Stimulated activated naive CD8-positive, alpha-beta T cell treated with anti-CD3 and anti-CD28 coated beads, Interleukin-15, amount 100 ng/mL, for 72 hours (primary cell): ENCODE measurements at regions not wholly inside any gene's neighbourhood (a gene's known extent, or its start where the extent isn't known, plus 50 kb on each side); places are given as distances from the start of the nearest gene placed in this dataset.
"Not testable (repeated sequence)": the region's sequence is repeated elsewhere in the genome, so short reads cannot be mapped to it uniquely, and the experiment has no call there.

Experiments used
- ATAC-seq: fragments of 150-1000 bp; cut with Tn5 transposase; 2 replicates; pipeline ENCODE4 v1.10.0; 2021; ENCODE audit warnings: mild to moderate bottlenecking, moderate library complexity
- DNase-seq, 2 donors: peaks; one replicate each; pipeline ENCODE4 v3.0.0; 2021 to 2022
- H3K27ac Mint-ChIP-seq, 2 donors: one replicate each; pipeline ENCODE4 v1.8.0; 2022; ENCODE audit warnings: mild to moderate bottlenecking in 2 of 2, mixed read lengths in 2 of 2, moderate library complexity in 2 of 2
- H3K27me3 Mint-ChIP-seq: one replicate; pipeline ENCODE4 v1.8.0; 2022; ENCODE audit warnings: mixed read lengths
- H3K4me1 Mint-ChIP-seq: one replicate; pipeline ENCODE4 v1.8.0; 2022; ENCODE audit warnings: mild to moderate bottlenecking, mixed read lengths
- H3K4me3 Mint-ChIP-seq, 2 donors: one replicate each; pipeline ENCODE4 v1.8.0; 2022; ENCODE audit warnings: mild to moderate bottlenecking in 2 of 2, mixed read lengths in 2 of 2, moderate library complexity in 1 of 2
- H3K9me3 Mint-ChIP-seq, 2 donors: one replicate each; pipeline ENCODE4 v1.8.0; 2022; ENCODE audit warnings: mixed read lengths in 2 of 2

DNA sequence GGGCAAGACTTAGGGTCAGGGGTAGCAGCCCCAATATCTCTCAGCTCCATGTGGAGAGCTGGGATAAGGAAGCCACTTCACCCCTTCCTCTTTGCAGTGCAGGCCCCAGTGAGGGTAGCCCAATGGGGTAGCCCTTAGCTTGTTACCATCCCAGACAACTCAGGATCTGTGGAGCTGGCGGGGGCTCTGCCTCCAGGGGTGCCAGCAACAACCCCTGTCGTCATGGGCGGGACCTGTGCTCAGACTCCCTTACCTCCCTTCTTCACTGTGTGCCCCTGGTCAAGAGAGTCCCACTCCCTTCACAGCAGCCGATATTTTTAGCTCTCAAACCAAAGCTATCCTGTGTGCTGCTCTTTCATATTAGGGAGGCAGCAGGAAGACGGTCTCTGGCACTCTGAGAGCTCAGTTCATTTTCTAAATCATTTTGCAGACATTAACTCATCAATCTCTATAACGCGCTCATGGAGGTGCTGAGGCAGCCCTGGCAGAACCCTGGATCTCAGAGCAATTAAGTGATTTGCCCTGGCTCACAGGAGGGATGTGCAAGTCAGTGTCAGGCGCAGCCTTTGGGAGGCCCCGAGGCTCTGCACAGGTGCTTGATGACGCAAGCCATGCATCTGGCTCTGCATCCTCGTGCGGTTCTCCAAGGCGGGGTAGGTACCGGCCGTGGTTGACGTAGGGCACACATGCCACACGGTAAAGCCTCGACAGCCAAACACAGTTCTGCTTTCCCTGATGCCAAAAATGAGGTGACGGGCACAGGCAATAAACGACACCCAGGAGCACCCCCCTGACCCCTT, 357.6 kb downstream of the SHANK2 start:
- Mint-ChIP-seq H3K27me3 (no peaks in the 10 kb centered on the region), H3K27ac (peak overlapping the region in 1 of 2 donors; percentile 59), H3K4me3 (no peak overlapping the region), H3K9me3 (peaks cover 7 to 26% of the 10 kb centered on the region in 2 donors), H3K4me1 (no peaks in the 10 kb centered on the region)
- DNase-seq (no peak), ATAC-seq (no peak)

DNA sequence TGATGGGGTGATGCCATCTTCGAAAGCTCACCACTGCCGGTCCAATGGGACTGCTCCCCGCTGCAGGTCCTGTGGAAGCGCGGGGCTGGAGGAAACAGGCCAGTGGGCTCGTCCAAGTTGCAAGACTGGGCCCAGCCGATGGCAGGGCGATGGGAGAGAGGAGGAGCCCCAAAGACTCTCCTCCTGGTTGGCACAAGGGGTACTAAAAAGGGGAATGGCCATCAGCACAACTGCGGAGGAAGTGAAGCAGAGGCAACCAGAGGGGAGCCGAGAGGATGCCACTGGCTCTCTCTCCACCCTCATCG, 357.1 kb downstream of the SHANK2 start:
- ATAC-seq (no peak), DNase-seq (no peak)
- H3K4me3 Mint-ChIP-seq: no peak overlapping the region
- H3K9me3 Mint-ChIP-seq: peaks cover 7 to 25% of the 10 kb centered on the region in 2 donors
- H3K27me3 Mint-ChIP-seq: no peaks in the 10 kb centered on the region
- no peak overlapping the region for H3K27ac Mint-ChIP-seq
- H3K4me1 Mint-ChIP-seq: no peaks in the 10 kb centered on the region

DNA sequence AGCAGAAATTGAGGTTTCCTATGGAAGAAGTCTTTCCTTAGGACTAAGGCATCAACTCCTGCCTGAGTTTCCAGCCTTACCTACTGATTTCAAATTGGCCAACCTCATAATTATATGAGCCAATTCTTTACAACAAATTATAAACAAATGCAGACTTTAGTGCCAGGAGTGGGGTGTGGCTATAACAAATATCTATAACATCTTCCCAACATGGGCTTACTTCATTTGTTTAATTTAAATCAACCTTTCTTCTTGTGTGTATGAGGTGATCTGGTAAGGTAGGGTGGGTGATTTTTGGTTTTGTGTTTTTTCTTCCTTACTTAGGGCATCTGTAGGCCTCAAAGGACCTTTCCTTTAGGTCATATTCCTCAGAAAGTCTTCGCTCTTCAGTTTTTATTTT, 354.9 kb downstream of the SHANK2 start:
- H3K4me3 Mint-ChIP-seq: no peak overlapping the region
- ATAC-seq (no peak), DNase-seq (no peak)
- H3K27ac Mint-ChIP-seq: no peak overlapping the region
- peaks cover 7 to 25% of the 10 kb centered on the region in 2 donors for H3K9me3 Mint-ChIP-seq
- H3K27me3 Mint-ChIP-seq: no peaks in the 10 kb centered on the region
- H3K4me1 Mint-ChIP-seq: peaks cover 6% of the 10 kb centered on the region

DNA sequence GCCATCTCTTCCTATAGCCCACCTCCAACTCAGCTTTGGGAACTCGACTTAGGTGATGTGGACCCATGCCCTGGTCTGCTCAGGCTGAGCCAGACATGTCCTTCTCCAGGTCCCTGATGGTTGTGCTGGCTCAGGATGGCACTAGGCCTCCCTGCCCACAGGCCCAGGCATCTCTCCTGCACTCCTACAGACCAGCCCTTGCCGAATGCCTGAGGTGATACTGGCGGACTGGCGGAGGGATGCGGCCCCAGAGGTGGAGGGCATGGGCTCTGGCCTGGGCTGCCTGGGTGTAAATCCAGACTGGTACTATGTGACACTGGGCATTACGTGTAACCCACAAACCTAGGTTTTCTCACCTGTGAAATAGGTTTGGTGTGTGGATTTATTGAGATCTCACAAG, 352.8 kb downstream of the SHANK2 start:
- DNase-seq (no peak), ATAC-seq (no peak)
- Mint-ChIP-seq H3K9me3 (peaks cover 7 to 25% of the 10 kb centered on the region in 2 donors), H3K27me3 (no peaks in the 10 kb centered on the region), H3K27ac (peak overlapping the region in 1 of 2 donors; percentile 42), H3K4me1 (peaks cover 6% of the 10 kb centered on the region), H3K4me3 (no peak overlapping the region)

DNA sequence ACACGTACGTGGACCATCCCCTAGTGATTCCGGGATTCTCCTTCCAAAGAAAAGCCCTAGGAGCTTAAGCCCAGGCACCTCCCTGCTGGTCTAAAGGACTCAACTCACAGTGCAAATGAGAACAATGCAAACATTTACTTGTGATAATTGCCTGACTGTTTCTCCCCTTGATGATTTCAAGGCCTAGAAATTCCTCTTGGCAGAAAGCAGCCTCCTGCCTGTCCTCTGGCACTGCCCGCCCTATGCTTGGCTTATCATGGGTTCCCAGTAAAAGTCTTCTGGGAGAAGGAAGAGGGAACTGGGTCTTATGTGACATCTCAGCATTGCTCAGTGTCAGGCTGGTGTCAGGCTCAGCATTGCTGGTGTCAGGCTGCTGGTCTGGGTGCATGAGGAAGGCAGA, 351.8 kb downstream of the SHANK2 start:
- Mint-ChIP-seq H3K27ac (no peak overlapping the region), H3K9me3 (peaks cover 13 to 25% of the 10 kb centered on the region in 2 donors), H3K4me3 (no peak overlapping the region), H3K27me3 (no peaks in the 10 kb centered on the region), H3K4me1 (peaks cover 6% of the 10 kb centered on the region)
- DNase-seq (no peak), ATAC-seq (no peak)

DNA sequence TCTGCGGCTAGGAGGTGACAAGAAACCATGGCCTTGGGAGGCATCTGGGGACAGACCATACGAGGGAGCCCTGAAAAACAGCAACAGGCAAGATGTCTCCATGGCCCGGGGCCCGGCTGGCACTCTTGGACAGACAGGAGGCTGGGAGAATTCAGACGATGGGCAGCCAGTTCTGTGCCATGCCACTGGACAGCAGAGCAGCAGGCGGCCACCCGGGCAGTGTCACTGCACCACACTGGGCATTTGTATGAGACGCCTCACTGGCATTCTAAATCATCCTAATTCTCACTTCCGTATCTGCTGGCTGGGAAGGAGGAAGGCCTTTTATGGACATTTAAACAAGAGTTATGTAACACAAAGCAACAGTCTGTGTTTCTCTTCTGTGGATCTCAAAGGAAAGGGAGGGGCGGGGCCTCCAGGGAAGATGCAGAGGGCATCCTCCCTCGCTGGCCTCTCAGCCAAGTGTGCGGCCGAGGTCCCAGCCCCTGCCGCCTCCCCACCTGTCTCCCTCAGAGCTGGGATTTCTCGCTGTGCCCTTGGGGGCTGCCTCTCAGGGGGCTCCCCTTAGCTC, 350.3 kb downstream of the SHANK2 start:
- no peak for DNase-seq
- Mint-ChIP-seq H3K9me3 (peaks cover 13 to 14% of the 10 kb centered on the region in 2 donors), H3K4me1 (peaks cover 6% of the 10 kb centered on the region), H3K4me3 (no peak overlapping the region), H3K27me3 (no peaks in the 10 kb centered on the region), H3K27ac (no peak overlapping the region)
- no peak for ATAC-seq

DNA sequence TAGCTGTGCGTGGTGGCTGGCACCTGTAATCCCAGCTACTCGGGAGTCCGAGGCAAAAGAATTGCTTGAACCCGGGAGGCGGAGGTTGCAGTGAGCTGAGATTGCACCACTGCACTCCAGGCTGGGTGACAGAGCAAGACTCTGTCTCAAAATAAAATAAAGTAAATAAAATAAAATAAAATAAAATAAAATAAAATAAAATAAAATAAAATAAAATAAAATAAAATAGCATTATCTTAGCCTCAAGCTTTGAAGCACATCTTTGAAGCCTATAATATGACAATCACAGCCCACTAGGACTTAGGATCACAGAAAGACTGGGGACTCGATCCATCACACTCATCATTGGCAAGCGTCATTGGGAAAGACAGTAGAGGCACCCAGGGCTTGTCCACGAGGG, 349.1 kb downstream of the SHANK2 start:
- not testable (repeated sequence) for H3K4me3 Mint-ChIP-seq, DNase-seq, ATAC-seq, H3K27ac Mint-ChIP-seq, H3K27me3 Mint-ChIP-seq, H3K4me1 Mint-ChIP-seq
- H3K9me3 Mint-ChIP-seq: peaks cover 8 to 13% of the 10 kb centered on the region in 2 donors

DNA sequence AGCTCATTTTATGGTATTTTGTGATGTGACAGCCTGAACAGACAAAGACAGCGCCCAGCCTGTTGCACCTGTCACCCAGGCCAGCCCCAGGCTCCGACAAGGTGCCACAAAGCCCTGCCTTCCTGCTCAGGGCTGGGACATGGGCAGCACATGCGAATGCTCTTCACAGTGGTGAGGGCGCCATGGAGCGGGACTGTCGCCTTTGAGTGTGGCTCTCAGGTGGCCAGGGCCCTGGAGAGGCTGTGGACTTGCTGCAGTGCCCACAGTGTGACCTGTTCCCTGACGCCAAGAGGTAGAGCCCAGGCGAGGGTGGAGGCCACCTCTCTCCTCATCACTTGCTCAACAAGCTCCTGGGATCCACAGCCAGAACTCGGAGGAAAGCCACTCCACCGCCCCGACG, 346.3 kb downstream of the SHANK2 start:
- H3K27me3 Mint-ChIP-seq: peaks cover 15% of the 10 kb centered on the region
- H3K4me3 Mint-ChIP-seq: no peak overlapping the region
- ATAC-seq: no peak
- H3K27ac Mint-ChIP-seq: no peak overlapping the region
- no peak for DNase-seq
- H3K9me3 Mint-ChIP-seq: peaks cover 0 to 7% of the 10 kb centered on the region in 2 donors
- H3K4me1 Mint-ChIP-seq: peaks cover 6% of the 10 kb centered on the region

DNA sequence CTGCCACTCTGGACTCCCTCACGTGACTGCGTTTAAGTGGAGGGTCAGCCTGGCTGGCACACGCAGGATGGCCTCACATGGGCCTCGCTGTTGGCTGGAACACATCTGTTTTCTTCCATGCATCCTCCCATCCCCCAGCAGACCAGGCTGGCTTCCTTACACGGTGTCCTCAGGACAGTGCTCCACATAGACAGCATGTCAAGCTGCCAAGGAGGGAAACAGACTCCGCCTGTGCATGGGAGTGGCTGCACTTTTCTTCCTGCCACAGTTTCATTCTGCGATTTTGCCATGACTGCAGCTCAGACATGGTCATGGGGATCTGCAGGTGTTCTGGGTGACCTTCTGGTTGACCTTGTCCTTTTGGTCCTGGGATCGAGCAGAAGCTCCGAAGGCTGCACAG, 344.2 kb downstream of the SHANK2 start:
- peaks cover 7% of the 10 kb centered on the region for H3K4me1 Mint-ChIP-seq
- H3K4me3 Mint-ChIP-seq: no peak overlapping the region
- H3K27me3 Mint-ChIP-seq: peaks cover 27% of the 10 kb centered on the region
- ATAC-seq (no peak), DNase-seq (no peak)
- H3K27ac Mint-ChIP-seq: no peak overlapping the region
- peaks cover 0 to 7% of the 10 kb centered on the region in 2 donors for H3K9me3 Mint-ChIP-seq

DNA sequence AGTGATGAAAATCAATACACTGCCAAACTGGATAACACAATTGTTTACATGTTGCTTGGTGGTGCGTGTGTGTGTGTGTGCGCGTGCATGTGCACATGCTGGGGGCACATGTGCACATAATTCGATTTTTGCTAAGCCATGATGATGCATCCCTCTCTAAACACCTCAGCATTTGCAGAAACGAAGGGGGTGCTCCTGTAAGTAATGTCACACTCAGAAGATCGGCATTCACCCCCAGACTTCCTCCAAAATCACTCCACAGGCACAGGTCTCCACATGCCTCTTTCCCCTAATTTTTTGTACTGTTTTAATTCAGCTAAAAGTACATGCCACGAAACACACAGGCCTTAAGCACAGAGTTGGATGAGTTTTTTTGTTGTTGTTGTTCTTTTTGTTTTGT, 341.5 kb downstream of the SHANK2 start:
- Mint-ChIP-seq H3K4me1 (peaks cover 7% of the 10 kb centered on the region), H3K27me3 (peaks cover 35% of the 10 kb centered on the region), H3K27ac (peak overlapping the region in 1 of 2 donors; percentile 6), H3K4me3 (no peak overlapping the region), H3K9me3 (no peaks in the 10 kb centered on the region)
- DNase-seq (no peak), ATAC-seq (no peak)

DNA sequence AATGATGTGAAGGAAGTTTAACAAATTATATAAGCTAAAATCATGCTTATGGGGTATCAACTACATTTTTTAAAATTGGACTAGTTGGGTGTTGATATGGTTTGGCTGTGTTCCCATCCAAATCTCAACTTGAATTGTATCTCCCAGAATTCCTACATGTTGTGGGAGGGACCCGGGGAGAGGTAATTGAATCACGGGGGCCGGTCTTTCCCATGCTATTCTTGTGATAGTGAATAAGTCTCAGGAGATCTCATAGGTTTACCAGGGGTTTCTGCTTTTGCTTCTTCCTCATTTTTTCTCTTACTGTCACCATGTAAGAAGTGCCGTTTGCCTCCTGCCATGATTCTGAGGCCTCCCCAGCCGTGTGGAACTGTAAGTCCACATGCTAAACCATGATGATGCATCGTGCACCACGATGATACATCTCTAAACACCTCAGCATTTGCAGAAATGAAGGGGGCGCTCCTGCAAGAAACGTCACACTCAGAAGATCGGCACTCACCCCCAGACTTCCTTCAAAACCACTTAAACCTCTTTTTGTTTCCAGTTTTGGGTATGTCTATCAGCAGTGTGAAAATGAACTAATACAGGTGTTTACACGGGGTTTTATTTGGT, 340.0 kb downstream of the SHANK2 start:
- Mint-ChIP-seq H3K4me3 (no peak overlapping the region), H3K27ac (no peak overlapping the region), H3K27me3 (peaks cover 35% of the 10 kb centered on the region), H3K4me1 (peaks cover 7% of the 10 kb centered on the region), H3K9me3 (peaks cover 0 to 1% of the 10 kb centered on the region in 2 donors)
- DNase-seq: peak in 1 of 2 donors; percentile 19
- ATAC-seq: peak; percentile 84

DNA sequence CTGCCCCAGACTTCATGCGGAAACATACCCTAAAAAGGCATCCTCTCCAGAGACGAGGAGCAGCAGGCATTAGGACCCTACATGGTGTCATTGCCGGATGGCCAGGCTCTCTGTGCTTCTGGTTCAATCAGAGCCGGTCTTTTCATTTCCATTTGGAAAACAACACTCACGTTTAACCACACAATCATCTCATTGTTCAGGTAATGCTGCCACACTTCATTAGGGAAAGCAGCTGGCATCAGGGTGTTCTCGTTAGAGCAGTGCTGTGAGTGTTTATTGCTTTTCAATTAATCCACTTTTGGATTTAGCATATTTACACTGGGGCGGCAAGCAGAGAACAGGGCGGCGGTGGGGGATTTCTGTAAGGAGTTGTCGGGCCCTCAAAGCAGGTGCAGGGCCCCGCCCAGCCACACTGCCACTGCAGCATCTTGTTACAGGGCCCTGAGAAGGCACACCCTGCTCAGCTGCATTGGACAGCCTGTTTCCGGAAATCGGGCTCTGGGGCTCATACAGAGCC, 338.6 kb downstream of the SHANK2 start:
- peaks cover 7% of the 10 kb centered on the region for H3K4me1 Mint-ChIP-seq
- no peak for ATAC-seq
- peaks cover 0 to 8% of the 10 kb centered on the region in 2 donors for H3K9me3 Mint-ChIP-seq
- no peak overlapping the region for H3K27ac Mint-ChIP-seq
- H3K4me3 Mint-ChIP-seq: no peak overlapping the region
- no peak for DNase-seq
- peaks cover 30% of the 10 kb centered on the region for H3K27me3 Mint-ChIP-seq

DNA sequence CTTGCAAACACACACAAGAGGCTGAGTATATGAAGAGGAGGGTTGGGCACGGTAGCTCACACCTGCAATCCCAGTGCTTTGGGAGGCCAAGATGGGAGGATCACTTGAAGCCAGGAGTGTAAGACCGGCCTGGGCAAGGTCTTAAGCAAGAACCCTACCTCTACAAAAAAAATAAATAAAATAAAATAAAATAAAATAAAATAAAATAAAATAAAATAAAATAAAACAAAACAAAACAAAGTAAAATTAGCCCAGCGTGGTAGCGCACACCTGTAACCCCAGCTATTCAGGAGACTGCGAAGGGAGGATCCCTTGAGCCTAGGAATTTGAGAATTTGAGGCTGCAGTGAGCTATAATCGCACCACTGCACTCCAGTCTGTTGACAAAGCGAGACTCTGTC, 337.9 kb downstream of the SHANK2 start:
- no peak for DNase-seq
- peak overlapping the region in 1 of 2 donors; percentile 42 for H3K27ac Mint-ChIP-seq
- ATAC-seq: no peak
- H3K4me1 Mint-ChIP-seq: peaks cover 7% of the 10 kb centered on the region
- H3K4me3 Mint-ChIP-seq: no peak overlapping the region
- H3K27me3 Mint-ChIP-seq: peaks cover 27% of the 10 kb centered on the region
- peaks cover 0 to 10% of the 10 kb centered on the region in 2 donors for H3K9me3 Mint-ChIP-seq

DNA sequence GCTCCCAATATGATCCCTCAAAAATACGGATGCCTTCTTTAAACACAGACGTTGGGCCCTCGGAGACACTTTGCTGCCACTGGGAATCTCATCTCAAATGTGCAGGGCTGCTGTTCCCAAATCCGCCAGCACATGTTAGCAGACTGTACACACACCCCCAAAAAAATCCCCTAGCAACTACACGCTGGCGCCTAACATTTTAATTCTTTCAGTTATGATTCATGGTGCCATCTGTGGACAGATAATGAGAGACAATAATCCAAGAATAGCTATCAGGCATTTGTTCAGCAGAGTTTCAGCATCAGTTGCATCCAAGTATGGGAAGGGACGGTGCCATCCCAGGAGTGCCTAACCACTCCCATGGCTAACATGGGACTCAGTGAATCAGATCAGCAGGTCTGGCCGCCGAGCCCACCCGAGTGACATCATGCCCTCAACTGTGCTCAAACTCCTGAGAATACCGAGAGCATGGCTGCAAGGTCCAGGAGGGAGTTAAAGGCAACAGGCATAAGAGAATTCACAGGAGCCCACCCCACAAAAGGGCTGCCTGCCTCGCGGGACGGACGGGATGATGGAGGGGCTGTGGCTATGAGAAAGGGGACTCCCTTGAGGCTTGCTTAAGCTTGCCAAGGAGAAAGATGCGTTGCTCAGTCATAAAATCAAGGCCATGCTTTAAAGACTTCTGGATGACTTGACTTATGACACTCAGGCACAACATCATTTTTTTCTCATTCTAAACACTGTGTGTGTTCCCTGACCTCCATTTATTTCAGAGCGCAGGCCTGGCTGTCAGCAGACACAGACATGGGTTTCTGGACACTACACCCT, 337.0 kb downstream of the SHANK2 start:
- H3K4me3 Mint-ChIP-seq: no peak overlapping the region
- DNase-seq (no peak), ATAC-seq (no peak)
- peaks cover 7% of the 10 kb centered on the region for H3K4me1 Mint-ChIP-seq
- H3K9me3 Mint-ChIP-seq: peaks cover 0 to 19% of the 10 kb centered on the region in 2 donors
- H3K27ac Mint-ChIP-seq: no peak overlapping the region
- H3K27me3 Mint-ChIP-seq: peaks cover 27% of the 10 kb centered on the region

DNA sequence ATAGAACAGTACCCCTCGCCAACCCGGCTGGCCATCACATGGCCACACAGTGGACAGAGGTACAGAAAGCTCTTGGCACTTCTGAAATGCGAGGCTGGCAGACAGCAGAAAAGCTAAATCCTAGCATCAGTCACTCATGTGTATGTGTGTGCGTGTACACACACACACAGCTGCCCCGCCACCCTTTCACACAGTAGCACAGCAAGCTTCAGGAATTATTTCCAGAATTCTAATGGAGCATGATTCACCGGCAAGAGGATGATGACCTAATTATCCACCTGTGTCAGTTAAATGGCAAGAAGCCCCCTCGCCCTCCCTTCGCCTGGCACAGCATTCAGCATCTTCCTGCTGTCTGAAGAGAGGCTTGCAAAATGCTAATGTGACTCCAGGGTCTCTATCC, 336.0 kb downstream of the SHANK2 start:
- Mint-ChIP-seq H3K9me3 (peaks cover 7 to 28% of the 10 kb centered on the region in 2 donors), H3K27me3 (peaks cover 19% of the 10 kb centered on the region), H3K4me3 (no peak overlapping the region), H3K4me1 (peaks cover 7% of the 10 kb centered on the region), H3K27ac (no peak overlapping the region)
- ATAC-seq (no peak), DNase-seq (no peak)
